ENCODE measurements at regions not wholly inside any gene's neighbourhood (a gene's known extent, or its start where the extent isn't known, plus 50 kb on each side); places are given as distances from the start of the nearest gene placed in this dataset.
"Not testable (repeated sequence)": the region's sequence is repeated elsewhere in the genome, so short reads cannot be mapped to it uniquely, and the experiment has no call there.

DNA sequence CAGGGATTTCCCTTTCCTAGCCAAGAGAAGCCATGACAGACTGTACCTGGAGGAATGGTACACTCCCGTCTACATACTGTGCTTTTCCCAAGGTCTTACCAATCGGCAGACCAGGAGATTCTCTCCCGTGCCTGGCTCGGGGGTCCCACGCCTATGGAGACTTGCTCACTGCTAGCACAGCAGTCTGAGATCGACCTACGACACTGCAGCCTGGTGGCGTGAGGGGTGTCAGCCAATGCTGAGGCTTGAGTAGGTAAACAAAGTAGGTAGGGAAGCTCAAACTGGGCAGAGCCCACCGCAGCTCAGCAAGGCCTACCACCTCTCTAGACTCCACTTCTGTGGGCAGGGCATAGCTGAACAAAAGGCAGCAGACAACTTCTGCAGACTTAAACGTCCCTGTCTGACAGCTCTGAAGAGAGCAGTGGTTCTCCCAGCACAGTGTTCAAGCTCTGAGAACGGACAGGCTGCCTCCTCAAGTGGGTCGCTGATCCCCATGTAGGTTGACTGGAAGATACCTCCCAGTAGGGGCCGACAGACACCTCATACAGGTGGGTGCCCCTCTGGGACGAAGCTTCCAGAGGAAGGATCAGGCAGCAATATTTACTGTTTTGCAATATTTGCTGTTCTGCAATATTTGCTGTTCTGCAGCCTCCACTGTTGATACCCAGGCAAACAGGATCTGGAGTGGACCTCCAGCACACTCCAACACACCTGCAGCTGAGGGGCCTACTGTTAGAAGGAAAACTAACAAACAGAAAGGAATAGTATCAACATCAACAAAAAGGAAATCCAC lies 270.4 kb upstream of the TLE3 start:
- DNase-seq (ENCODE audit: low spot score) = not testable (repeated sequence)

GRCh38 chr15:70364023-70364422 lies 266.3 kb upstream of the TLE3 start:
- DNase-seq (ENCODE audit: low spot score) = not testable (repeated sequence)

GRCh38 chr15:70362886-70363285 lies 265.2 kb upstream of the TLE3 start:
- no peak for DNase-seq (ENCODE audit: low spot score)

DNA sequence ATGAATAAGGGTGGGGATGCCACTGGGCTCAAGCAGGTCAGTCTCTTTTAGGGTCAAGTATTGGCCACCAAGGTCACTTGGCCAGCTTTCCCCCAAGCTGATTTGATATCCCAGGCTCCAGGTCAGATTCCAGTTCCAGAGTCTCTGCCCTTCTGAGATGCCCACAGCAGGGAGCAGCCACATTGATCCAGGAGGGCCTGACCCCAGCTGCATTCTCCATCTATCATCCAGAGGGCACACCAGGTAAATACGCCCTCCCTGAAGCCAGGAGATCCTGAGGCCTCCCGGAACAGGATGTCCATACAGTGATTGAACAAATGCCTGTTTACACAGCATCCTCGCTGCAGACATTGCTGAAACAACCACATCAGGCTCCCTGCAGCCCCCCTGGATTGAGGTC lies 264.6 kb upstream of the TLE3 start:
- DNase-seq (ENCODE audit: low spot score) = no peak

DNA sequence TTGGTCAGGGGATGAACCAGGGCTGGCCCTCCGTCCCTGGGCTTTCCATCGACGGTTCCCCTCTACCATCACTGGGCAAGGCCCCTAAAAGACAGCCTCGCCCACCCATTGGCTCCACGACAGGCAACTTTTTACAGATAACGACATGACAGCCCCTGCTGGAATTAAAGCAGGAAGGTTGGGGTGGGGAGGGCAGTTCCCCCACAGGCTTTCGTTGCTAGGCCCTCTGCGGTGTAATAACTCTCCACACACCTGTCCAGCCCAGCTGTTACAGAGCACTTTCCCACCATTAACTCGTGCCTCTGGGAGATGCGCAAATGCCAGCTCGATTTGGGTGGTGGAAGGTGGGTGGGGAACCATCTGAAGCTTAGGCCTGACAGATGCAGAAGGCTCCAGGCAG lies 264.2 kb upstream of the TLE3 start:
- no peak for DNase-seq (ENCODE audit: low spot score)

DNA sequence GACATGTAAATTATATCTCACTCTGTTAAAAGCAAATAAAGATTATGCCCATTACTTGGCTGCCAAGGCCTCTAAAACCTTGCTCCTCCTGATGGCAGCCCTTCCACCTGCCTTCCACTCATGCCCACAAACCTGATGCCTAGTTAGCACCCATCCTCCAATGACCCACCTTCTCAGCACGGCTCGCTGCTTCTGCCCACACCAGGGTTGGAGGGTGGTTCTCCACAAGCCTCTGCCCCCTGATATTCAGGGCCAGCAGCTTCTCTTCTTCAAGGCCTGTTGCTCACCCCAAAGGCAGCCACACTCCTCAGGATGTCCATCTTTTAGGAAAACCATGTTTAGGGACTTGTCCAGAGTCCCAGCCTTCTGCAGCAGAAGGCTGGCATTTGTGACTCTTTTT lies 263.4 kb upstream of the TLE3 start:
- no peak for DNase-seq (ENCODE audit: low spot score)

DNA sequence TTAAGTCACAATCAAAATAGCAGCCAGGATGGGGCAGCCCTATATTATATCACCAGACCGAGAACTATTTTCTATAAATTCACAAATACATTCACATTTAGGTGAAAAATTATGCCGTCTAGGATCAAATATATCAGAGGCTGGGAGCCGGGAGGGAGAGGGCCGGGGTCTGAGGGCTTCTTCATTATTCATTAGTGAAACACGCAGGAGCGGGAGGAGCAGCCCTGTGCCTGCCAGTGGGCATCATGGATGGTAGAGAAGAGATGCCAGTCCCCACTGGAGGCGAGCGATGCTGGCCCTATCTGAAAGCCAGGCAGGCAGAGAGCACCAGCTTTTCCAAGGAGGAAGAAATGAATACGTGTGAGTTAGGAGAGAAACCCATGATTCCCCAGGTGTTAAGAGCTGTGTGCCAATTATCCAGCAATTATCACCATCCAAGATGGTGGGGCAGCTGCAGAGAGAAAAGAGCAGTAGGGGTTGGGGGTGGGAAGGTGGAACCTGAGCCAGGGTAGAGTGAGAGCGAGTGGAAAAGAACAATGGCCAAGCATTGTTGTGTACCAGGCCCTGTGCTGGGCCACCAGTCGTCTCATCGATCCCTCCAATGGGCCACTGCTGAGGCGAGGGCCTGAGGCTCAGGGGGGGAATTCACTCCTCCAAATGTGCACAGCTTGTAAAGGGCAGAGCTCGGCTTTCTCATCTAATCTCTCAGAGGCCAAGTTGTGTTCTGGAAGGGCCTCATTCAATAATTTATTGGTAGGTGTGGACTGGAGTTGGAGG lies 261.3 kb upstream of the TLE3 start:
- no peak for DNase-seq (ENCODE audit: low spot score)

DNA sequence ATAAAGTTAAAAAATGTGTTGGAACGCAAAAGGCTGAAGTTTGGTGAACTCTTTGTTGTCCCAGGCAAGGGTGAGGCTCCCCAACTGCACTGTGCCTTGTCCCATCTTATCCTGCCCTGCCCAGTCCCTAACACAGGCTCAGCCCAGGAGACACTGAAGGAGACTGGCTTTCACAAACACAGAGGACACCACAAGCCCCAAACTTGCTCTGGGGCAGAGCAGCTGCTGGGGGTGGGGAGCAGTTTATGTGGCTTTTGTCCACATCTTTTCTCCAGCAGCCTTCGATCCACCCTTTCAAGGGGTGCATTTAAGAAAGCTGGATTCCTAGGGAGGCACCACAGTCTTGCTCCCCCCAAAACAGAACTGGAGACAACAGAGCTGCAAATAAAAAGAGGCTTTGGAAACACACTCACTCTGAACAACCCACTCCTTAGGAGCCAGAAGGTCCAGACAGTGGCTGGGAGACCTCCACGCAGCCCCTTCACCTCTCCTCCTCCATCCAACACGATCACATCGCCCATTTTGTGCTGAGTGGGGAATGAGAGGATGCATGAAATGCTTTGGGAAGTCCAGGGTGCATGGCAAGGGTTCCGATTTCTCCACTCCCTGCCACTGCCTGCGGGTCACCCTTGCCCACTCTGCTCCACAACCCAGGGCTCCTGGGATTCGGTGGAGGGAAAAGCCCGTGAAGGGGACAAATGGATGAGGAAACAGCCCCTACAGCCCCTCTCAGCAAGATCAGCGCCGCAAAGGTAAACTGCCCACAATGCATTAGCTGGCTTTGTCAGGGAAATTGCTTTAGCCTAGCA lies 260.5 kb upstream of the TLE3 start:
- no peak for DNase-seq (ENCODE audit: low spot score)

- no peak for DNase-seq (ENCODE audit: low spot score)
These were observed 259.7 kb upstream of the TLE3 start for GRCh38 chr15:70357453-70357852.

DNA sequence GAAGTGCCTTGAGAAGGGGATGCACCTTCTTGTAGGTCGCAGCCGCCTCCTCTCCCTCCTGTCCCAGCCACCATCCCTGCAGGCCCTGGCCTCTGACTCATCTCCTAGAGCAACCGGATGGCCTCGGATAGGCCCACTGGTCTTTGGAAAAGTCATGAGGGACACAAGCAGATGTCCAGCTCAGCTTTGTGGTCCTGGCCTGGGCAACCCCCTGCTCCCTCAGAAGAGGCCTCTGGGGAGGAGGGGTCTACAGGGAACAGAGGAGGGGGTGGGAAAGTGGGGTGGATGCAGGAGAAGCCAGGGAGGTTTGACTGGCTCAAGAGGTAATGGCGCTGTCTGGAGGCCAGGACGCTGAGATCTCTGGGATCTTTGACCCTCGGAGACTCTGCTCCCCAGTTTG lies 259.2 kb upstream of the TLE3 start:
- no peak for DNase-seq (ENCODE audit: low spot score)

DNA sequence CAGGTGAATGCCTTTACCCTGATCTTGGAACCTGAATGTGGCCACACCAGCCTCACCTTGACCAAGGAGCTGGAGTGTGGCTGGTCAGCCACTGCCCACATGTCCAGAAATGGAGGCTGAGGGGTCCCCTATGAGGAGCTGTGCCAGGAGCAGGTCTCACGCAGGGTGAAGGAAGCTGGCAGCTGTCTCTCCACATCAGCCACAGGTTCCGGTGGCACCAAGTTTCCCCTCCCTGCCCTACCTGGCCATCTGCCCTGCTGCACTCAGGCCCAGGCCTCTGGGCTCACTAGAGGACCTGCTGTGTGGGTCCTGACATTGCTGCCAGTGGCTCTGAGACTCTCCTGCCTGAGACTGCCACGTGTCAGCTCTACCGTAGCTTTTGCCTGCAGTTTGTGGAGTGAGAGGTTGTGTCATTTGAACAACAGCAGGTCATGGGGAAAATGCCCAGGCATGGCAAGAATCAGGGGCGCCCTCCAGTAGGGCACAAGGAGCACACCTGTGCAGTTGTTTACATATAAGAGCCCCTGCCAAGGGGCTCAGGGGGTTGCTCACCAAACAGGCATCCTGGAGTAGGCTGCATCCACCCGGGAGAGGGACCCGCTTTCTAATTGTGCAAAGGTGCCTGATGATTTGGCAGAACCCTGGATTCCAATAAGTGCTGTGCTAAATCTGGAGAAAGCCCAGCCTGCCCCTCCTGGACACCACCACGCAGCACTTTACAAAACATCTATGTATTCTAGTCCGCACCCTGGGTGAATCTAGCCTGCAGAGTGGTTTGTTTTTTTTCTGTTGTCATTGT lies 258.5 kb upstream of the TLE3 start:
- DNase-seq (ENCODE audit: low spot score) = no peak

DNA sequence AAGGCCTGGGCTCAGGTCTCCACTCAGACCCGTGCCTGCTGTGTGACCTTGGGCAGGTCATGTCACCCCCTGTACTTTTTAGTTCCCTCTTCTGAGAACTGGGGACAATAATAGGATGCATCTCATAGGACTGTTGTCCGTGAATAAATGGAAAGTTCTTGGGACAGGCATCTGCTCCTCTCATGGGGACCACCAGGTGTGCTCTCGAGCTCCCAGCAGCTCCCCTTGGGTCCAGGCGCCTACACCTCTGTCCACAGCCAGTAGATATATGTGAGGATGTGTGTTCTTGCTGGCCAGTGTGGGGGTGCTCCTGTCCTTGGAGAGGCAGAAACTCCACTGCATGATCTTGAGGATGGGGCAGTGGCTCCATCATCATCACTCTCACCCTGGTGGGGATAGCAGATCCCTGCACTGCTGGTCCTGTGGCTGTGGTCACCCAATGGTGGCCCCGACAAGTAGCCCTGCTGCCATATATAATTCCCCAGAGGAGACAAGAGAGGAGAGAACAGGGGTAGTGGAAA lies 257.6 kb upstream of the TLE3 start:
- DNase-seq (ENCODE audit: low spot score) = no peak

- no peak for DNase-seq (ENCODE audit: low spot score)
These were observed 256.7 kb upstream of the TLE3 start for GRCh38 chr15:70354346-70354905.

DNA sequence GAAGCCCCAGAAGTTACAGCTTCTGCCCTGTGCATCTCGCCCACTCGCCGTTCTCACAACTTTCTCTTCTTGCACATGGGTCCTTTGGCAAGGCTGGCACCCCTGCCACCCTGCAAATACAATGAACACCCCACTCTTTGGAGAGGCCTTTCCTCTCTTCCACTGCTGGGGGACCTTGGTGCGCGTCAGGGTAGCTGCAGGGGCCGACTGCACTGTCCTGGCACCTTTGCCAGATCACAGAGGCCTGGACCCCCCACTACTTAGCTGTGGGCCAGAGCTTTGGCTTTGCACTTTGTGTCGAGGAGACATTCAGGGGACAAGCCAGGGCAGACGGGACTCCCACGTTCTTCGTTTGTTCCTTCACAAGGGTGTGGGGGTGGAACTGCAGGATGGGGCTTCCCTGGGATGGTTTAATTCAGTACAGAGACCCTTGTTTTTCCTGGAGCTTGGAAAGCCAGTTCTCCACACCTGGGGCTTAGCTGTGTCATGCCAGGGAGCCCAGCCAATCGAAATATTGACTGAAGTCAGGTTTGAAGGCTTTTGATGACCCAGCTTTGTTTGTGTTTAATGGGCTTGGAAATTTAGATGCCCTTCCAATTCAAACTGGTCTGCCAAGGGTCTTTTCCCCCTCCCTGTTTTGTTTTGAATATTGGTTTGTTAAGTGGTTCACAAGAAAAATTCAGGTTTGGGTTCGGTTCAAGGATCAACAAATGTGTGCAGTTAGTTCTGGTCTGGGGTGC lies 256.1 kb upstream of the TLE3 start:
- DNase-seq (ENCODE audit: low spot score) = no peak

- DNase-seq (ENCODE audit: low spot score) = no peak
These were observed 254.4 kb upstream of the TLE3 start for GRCh38 chr15:70351941-70352774.

DNA sequence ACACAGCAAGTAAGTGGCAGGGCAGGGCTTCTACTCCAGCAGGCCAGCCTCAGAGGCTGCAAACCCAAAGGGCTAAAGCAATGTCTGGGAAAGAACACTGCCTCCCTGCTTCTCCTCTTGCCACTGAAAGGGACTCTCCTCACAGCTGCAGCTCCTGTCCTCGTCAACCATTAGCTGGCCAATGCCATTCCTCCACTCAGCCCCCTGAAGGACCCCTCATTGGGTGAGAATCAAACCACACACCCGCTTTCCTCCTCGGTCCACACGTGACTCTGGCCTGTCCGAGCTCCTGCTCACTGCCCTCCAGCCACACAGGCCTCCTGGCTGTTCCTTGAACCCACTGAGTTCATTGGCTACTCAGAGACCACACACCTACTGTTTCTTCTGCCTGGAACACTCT lies 253.7 kb upstream of the TLE3 start:
- no peak for DNase-seq (ENCODE audit: low spot score)

DNA sequence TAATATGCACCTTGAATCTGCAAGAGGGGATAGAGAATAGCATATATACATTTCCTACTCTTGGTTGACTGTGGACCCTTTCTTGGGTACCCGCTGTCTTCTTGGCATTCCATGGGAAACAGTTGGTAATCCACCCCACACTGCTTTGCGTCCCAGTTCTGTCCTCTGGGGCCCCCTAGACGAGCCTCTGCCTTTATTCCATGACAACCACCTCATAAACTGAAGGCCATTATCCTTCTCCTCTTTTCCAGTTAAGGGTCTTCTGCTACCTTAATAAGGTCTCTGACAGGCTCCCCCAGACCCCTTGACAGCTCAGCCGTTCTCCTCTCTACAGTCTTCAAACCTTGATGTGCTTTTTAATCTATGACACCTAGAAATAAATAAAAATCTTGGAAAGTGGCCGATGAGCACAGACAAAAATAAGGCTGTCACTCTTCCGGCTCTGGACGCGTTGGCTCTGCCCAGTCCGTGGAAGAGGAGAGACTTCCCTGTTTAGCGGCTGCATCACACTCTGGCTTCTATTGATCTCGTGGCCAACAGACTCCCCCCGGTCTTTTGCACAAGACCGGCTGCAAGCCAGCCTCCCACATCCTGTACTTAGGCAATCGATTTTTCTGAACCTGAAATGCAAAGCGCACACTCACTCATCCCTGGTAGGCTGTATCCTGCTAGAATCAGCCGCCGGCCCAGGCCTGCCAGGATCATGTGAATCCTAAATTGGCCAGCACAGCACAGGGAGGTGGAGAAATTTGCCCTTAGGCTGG lies 251.0 kb upstream of the TLE3 start:
- DNase-seq (ENCODE audit: low spot score) = no peak

DNA sequence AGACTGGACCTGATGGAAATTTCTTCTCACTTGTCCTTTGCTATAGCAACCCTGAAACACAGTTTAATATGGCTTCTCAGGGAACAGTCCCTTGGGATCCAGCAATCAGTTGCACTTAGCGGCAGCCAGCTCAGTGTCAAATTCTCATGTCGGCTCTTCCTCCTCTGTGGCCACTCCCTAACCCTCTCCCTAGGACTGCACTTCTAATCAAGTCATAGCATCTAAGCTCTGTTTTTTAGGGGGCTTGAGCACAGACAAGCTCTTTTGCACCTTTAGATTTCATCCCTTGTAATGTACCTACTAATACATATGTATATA lies 250.5 kb upstream of the TLE3 start:
- no peak for DNase-seq (ENCODE audit: low spot score)

Data from CD4-positive, alpha-beta T cell treated with Interleukin-15 for 4 hours (primary cell).